ENCODE measurements at regions not wholly inside any gene's neighbourhood (a gene's known extent, or its start where the extent isn't known, plus 50 kb on each side); places are given as distances from the start of the nearest gene placed in this dataset.

- TF ChIP-seq MYC (IDR thresholded peaks at IDR 0.05; ENCODE audit: low read depth, low read length), result no peak
- no peak for TF ChIP-seq EZH2 (IDR thresholded peaks at IDR 0.05; ENCODE audit: borderline replicate concordance, low read depth, low read length, severe bottlenecking)
- no peak for TF ChIP-seq MAX (IDR thresholded peaks at IDR 0.05; ENCODE audit: insufficient read depth, insufficient read length)
- no peak for TF ChIP-seq FOS (IDR thresholded peaks at IDR 0.05; ENCODE audit: borderline replicate concordance, insufficient read depth, low read length)
- TF ChIP-seq CTCF (IDR thresholded peaks at IDR 0.05; ENCODE audit: extremely low read depth in 1 of 2, insufficient read depth in 1 of 2, low read depth in 1 of 2, low read length in 2 of 2), result no peak
- no peak for TF ChIP-seq POLR2A (IDR thresholded peaks at IDR 0.05; ENCODE audit: low read depth, low read length)
- no peak for TF ChIP-seq GATA2 (IDR thresholded peaks at IDR 0.05; ENCODE audit: insufficient read depth, insufficient read length, low read depth, low read length)
- TF ChIP-seq JUN (IDR thresholded peaks at IDR 0.05; ENCODE audit: borderline replicate concordance, insufficient read depth, insufficient read length, low read depth), result no peak
- TF ChIP-seq POLR2AphosphoS5 (IDR thresholded peaks at IDR 0.05; ENCODE audit: insufficient read depth, low read depth, low read length), result no peak
- H3K4me3 ChIP-seq (replicated peaks in 1 of 3; ENCODE audit: insufficient read depth in 1 of 3, low read depth in 1 of 3, low read length in 3 of 3), result no peak overlapping the region
- H3K9ac ChIP-seq (replicated peaks; ENCODE audit: extremely low read depth, insufficient read depth, low read length), result no peak overlapping the region
- H3K4me2 ChIP-seq (ENCODE audit: insufficient read depth, low read length), result no peak overlapping the region
- H3K36me3 ChIP-seq (ENCODE audit: control insufficient read depth in 2 of 2, extremely low read depth in 1 of 2, insufficient read depth in 2 of 2, low read length in 2 of 2), result no peaks in the 10 kb centered on the region
- intact Hi-C loops (cut with micrococcal nuclease), result no loop called here
- no peaks in the 10 kb centered on the region for H3K4me1 ChIP-seq (ENCODE audit: control insufficient read depth, extremely low read depth, insufficient read depth, low read length)
- POLR2A ChIA-PET, result no interaction called here
- no peak overlapping the region for H3K27ac ChIP-seq (ENCODE audit: insufficient read depth, low read depth, low read length)
- no peak overlapping the region for H2AFZ ChIP-seq (ENCODE audit: low read depth, low read length)
- CTCF ChIA-PET, result no interaction called here
- BruUV-seq (replicated peaks), result no TSS peak
- H3K9me1 ChIP-seq (replicated peaks; ENCODE audit: control insufficient read depth, extremely low read depth, insufficient read depth, low read length), result no peaks in the 10 kb centered on the region
- DNase-seq (ENCODE audit: low read depth, low spot score) (no peak), FAIRE-seq (no peak)
- H3K27me3 ChIP-seq (ENCODE audit: control insufficient read depth in 2 of 2, insufficient read depth in 2 of 2, low read length in 2 of 2), result no peaks in the 10 kb centered on the region
- dilution Hi-C loops (cut with MboI; ENCODE audit: extremely low pct_ligation_motif_present, low sequenced_read_pairs), result no loop called here
- H4K20me1 ChIP-seq (replicated peaks; ENCODE audit: control insufficient read depth, extremely low read depth, insufficient read depth, low read length), result no peaks in the 10 kb centered on the region
- no peaks in the 10 kb centered on the region for H3K9me3 ChIP-seq (replicated peaks; ENCODE audit: control insufficient read depth, insufficient read depth, low read length)
- H3K79me2 ChIP-seq (ENCODE audit: control insufficient read depth, insufficient read depth, low read length), result no peaks in the 10 kb centered on the region
Observed at GRCh38 chr11:119991022-119991404, 146.9 kb downstream of the TRIM29 start.

Measured in endothelial cell of umbilical vein (primary cell).